Endodermal cell (in vitro differentiated cells): ENCODE measurements at regions not wholly inside any gene's neighbourhood (a gene's known extent, or its start where the extent isn't known, plus 50 kb on each side); places are given as distances from the start of the nearest gene placed in this dataset.
"Not testable (repeated sequence)": the region's sequence is repeated elsewhere in the genome, so short reads cannot be mapped to it uniquely, and the experiment has no call there.

Experiments
- DNase-seq: peaks from one replicate; pipeline ENCODE4 v3.0.0-alpha.2; 2017
- H3K27ac ChIP-seq: 2 replicates; pipeline ENCODE4 v1.5.1; 2013; ENCODE audit warnings: mild to moderate bottlenecking, low read depth, low read length, moderate library complexity
- H3K27me3 ChIP-seq: 2 replicates; pipeline ENCODE4 v1.6.1; 2013; ENCODE audit warnings: mild to moderate bottlenecking, low read length, moderate library complexity; ENCODE audit not compliant: insufficient read depth, control insufficient read depth, poor library complexity, severe bottlenecking
- H3K36me3 ChIP-seq: 2 replicates; pipeline ENCODE4 v1.7.0; 2013; ENCODE audit warnings: mild to moderate bottlenecking, low read length, moderate library complexity; ENCODE audit not compliant: control insufficient read depth, insufficient read depth
- H3K4me1 ChIP-seq: one replicate; pipeline ENCODE4 v1.7.0; 2013; ENCODE audit warnings: low read length; ENCODE audit not compliant: control insufficient read depth, insufficient read depth
- H3K4me3 ChIP-seq: 2 replicates; pipeline ENCODE4 v1.5.1; 2013; ENCODE audit warnings: mild to moderate bottlenecking, low read length, moderate library complexity
- H3K9ac ChIP-seq: 2 replicates; pipeline ENCODE4 v1.6.1; 2013; ENCODE audit warnings: mild to moderate bottlenecking, low read length, moderate library complexity; ENCODE audit not compliant: poor library complexity, severe bottlenecking; ENCODE audit errors: extremely low read depth
- H3K9me3 ChIP-seq: 2 replicates; pipeline ENCODE4 v1.6.1; 2013; ENCODE audit warnings: mild to moderate bottlenecking, low read length, moderate library complexity; ENCODE audit not compliant: control insufficient read depth
- H3K27ac Mint-ChIP-seq: 2 replicates; pipeline ENCODE4 v1.8.0; 2020; ENCODE audit warnings: mixed read lengths
- H3K27me3 Mint-ChIP-seq: 2 replicates; pipeline ENCODE4 v1.8.0; 2021; ENCODE audit warnings: mild to moderate bottlenecking, mixed read lengths; ENCODE audit not compliant: insufficient read depth
- H3K36me3 Mint-ChIP-seq: 2 replicates; pipeline ENCODE4 v1.8.0; 2020; ENCODE audit warnings: low read depth, mixed read lengths
- H3K4me1 Mint-ChIP-seq: 2 replicates; pipeline ENCODE4 v1.8.0; 2020; ENCODE audit warnings: mixed read lengths
- H3K4me3 Mint-ChIP-seq: 2 replicates; pipeline ENCODE4 v1.8.0; 2020; ENCODE audit warnings: mild to moderate bottlenecking, moderate library complexity, mixed read lengths
- H3K9me3 Mint-ChIP-seq: 2 replicates; pipeline ENCODE4 v1.8.0; 2020; ENCODE audit warnings: mild to moderate bottlenecking, mixed read lengths
- WGBS, 2 experiments: methylation state at CpG; one replicate each; pipeline versions ENCODE4 v1.1.5 to v1.1.7; 2013; ENCODE audit warnings: missing lambda C conversion rate in 2 of 2, mixed read lengths in 1 of 2; ENCODE audit not compliant: insufficient coverage in 1 of 2, insufficient read length in 1 of 2; 5-methylcytosine and 5-hydroxymethylcytosine counted together

- H3K4me3 Mint-ChIP-seq, H3K36me3 ChIP-seq, H3K4me1 Mint-ChIP-seq, H3K4me1 ChIP-seq, H3K36me3 Mint-ChIP-seq, H3K27ac ChIP-seq, H3K27me3 ChIP-seq, H3K4me3 ChIP-seq, DNase-seq, H3K9ac ChIP-seq, H3K27ac Mint-ChIP-seq, H3K9me3 ChIP-seq, H3K27me3 Mint-ChIP-seq: not testable (repeated sequence)
- WGBS, 2 experiments, result no CpG with 5 or more reads among the region's 3 CpGs
- H3K9me3 Mint-ChIP-seq, result peaks cover 38% of the 10 kb centered on the region
These were observed 66.1 kb upstream of the POTED start for GRCh38 chr21:13543482-13543881.

GRCh38 chr21:13545525-13545924, 64.1 kb upstream of the POTED start:
- DNase-seq, H3K9me3 ChIP-seq, H3K27ac ChIP-seq, H3K9ac ChIP-seq, H3K36me3 Mint-ChIP-seq, H3K4me1 ChIP-seq, H3K27ac Mint-ChIP-seq, H3K36me3 ChIP-seq, H3K27me3 ChIP-seq, H3K4me1 Mint-ChIP-seq, H3K27me3 Mint-ChIP-seq, H3K4me3 ChIP-seq, H3K4me3 Mint-ChIP-seq: not testable (repeated sequence)
- no CpG with 5 or more reads among the region's 1 CpG for WGBS, 2 experiments
- peaks cover 32% of the 10 kb centered on the region for H3K9me3 Mint-ChIP-seq
